Fibroblast of skin of scalp (primary cell): ENCODE measurements at regions not wholly inside any gene's neighbourhood (a gene's known extent, or its start where the extent isn't known, plus 50 kb on each side); places are given as distances from the start of the nearest gene placed in this dataset.
A peak's percentile ranks its signal among the peaks of the same experiment; 100 is the strongest.
"Not testable (repeated sequence)": the region's sequence is repeated elsewhere in the genome, so short reads cannot be mapped to it uniquely, and the experiment has no call there.

Source experiments
- DNase-seq: peaks from one replicate; pipeline ENCODE4 v3.0.0-alpha.2; 2013

DNA sequence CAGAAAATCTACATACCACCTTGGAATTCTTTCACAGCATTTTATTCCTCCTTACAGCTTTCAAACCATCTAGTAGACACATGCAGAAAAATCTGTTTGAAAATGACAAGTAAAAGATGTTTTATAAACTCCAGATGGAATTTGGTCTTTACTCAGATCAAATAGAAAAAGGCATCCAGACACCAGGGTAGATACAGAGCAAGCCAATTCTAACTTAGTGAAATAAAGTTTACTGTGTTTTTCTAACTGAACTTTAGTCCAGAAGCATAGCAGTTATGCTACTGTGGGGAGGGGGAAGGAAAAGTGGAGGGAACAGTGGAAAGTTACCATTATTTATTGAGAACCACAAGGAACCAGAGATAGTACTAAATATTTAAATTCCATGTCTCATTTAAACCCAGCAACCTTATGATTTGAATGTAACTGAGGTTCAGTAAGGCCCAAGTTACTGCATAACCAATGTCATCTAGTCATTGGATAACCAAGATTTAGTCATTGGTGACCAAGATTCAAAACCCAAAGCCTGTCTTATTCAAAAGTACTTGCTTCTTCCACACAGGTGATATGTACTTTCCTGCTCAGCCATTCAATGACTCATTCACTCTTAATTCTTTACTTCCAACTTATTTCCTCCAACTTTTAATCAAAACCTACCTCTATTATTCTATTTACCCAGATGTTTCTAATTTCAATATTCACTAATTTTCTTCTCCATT lies 57.7 kb downstream of the RAD51AP2 start:
- no peak for DNase-seq

GRCh38 chr2:17455343-17455742 lies 62.9 kb downstream of the RAD51AP2 start:
- no peak for DNase-seq

GRCh38 chr2:17446191-17446590 lies 72.0 kb downstream of the RAD51AP2 start:
- DNase-seq = not testable (repeated sequence)

DNA sequence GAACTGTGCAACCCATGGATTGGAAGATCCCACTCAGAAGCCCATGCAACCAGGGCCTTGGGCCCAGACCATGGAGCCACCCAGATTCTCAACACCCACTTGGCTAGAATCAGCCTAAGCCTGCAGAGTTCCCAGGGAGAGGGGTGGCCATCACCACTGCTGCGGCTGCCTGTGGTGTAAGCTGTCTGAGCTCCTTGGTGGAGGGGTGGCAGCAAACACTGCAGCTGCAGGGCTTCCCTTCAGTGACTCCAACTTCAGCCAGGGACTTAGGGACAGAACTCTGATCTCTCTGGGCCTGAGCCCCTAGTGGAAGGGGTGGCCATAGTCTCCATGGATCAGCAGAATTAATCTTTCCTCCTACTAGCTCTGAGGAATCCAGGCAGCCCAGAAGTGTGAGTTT lies 72.5 kb downstream of the RAD51AP2 start:
- DNase-seq = no peak

DNA sequence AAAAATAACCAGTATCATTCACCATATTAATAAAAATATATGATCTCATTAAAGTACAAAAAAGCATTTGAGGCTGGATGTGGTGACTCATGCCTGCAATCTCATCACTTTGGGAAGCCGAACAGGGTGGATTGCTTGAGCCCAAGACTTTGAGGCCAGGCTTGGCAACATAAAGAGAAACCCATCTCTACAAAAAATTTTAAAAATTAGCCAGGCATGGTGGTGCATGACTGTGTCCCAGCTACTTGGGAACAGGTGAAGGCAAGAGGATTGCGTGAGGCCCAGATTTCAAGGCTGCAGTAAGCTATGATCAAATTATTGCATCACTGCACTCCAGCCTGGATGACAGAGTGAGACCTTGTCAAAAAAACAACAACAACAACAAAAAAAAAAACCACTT lies 75.9 kb downstream of the RAD51AP2 start:
- DNase-seq = peak; percentile 52

DNA sequence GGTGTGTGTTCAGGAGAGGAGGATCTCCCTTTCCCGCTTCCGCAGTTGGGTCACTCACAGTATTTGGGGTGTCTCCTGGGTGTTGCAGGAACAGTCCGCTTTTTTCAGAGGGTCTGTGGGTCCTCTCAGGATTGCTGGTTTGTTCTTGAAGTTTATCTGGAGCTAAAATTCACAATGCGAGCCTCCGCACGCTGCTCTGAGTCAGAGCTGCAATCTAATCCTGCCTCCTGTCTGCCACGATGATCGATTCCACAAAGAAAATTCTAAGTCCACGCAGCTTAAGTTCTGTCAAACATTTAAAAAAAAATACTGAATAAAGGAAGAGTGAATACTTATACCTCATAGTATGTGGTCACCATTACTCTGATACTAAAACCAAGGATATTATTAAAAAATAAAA lies 76.5 kb downstream of the RAD51AP2 start:
- no peak for DNase-seq

GRCh38 chr2:17441055-17441771 lies 77.0 kb downstream of the RAD51AP2 start:
- DNase-seq = no peak

- no peak for DNase-seq
Observed at GRCh38 chr2:17430326-17430725, 87.9 kb downstream of the RAD51AP2 start.

DNA sequence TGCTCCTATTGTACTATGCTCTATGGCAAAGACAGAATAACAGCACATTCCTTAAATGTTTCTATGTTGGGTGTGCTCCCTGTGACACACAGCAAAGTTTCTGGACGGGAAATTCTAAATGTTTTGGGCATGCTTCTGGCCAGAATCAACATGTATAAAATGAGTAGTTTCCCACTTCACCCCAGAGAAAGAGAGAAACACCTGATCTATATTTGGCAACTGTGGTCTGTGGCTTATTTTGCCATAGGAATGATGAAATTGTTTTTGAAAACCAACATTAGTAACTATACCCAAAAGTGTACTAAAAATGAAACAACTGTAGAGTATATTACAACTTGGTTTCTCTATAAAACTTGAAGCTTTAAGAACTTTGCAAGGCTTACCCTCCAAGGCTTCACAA lies 89.1 kb downstream of the RAD51AP2 start:
- DNase-seq = peak; percentile 78

DNA sequence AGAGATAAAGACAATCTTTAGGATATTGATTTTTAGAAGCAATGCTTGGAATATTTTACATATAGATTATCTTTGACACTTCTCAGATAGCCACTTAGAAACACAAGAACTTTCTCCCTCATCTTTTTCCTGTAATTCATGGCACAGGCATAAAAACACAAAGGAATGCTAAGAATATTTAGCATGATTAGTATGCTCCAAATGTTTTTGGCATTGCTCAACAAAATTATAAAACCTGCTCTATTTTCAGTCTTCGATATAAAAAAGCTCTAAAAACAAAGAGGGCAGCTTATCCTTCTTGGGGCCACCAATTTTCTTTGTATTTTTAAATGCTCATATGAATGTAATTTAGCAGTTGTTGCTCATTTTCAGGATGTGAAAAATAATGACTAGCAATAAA lies 90.8 kb downstream of the RAD51AP2 start:
- no peak for DNase-seq

- DNase-seq = no peak
Observed at GRCh38 chr2:17426743-17427142, 91.5 kb downstream of the RAD51AP2 start.

- no peak for DNase-seq
Observed at GRCh38 chr2:17422061-17422460, 96.2 kb downstream of the RAD51AP2 start.

- peak; percentile 95 for DNase-seq
Observed at GRCh38 chr2:17416884-17417391, 101.3 kb downstream of the RAD51AP2 start.

- DNase-seq = peak; percentile 59
Observed at GRCh38 chr2:17413036-17413435, 105.2 kb downstream of the RAD51AP2 start.

DNA sequence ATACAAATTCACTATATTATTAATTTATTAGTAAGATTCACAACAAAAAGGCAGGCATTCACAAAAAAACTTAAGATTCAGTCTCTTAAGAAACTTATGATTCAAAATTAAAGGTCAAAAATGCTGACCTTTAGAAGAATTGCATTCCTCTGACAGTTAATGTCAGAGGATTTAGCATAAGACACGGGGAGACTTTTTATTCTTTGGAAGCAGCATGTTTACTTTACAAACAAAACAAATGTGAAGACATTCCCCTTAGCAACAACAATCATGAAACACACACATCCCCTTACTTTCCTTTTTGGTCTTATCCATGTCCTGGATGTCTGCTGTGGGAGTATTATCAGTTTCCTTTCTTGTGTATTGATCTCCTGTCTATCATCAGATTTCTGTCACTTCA lies 117.1 kb downstream of the RAD51AP2 start:
- DNase-seq = peak; percentile 14

- DNase-seq = no peak
Observed at GRCh38 chr2:17398770-17399169, 119.5 kb downstream of the RAD51AP2 start.

DNA sequence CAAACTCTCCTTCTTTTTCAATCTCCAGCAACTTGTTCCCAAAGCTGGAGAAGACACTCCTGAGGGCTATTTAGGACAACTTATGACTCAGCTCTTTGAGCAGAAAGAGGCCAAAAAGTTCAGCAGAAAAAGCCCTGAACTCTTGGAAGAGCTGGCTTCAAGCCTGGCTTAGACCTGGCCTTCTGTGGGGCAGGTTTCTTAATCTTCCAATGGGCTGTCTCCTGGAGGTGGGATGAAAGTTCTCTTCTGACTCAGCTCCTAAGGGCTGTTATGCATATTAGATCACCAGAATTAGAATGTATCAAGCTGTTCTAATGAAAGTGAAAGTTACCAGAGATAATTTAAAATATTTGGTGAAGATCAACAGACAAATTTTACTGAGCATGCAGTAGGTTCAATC lies 129.4 kb downstream of the RAD51AP2 start:
- peak; percentile 4 for DNase-seq

DNA sequence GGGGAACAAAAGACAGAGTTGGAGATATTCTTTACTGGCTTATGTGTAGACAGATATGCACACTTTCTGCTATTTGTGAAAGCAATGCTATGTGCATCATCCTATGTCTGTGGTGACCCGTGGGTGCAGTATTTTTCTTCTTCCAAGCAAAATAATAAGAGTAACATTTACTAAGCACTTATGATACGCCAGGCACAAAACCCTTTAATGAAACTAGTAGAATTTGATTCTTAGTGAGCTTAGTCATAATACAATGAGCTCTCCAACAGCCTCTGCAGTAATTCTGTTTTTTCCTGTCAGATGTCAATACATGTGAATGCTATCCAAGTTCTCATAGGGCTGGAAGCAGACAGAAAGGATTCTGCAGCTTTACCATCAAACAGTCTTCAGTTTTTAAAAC lies 130.6 kb downstream of the RAD51AP2 start:
- no peak for DNase-seq

DNA sequence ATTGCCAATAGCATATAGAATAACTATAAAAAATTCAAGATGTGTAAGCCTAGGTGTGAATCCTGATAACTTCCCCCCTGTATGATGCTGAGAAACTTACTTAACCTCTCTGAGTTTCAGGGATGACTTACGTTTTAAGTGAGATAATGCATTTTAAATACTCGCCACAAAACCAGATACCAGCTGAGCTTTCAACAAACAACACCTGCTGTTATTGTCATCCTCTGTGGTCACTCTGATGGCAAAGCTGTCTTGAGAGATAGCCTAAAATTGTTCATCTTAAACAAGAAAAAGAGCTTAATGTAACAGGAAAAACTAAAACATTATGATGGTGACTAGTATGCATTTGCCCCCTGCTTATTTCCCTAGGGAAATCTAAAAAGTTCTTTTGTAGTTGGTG lies 131.5 kb downstream of the RAD51AP2 start:
- DNase-seq = no peak

DNA sequence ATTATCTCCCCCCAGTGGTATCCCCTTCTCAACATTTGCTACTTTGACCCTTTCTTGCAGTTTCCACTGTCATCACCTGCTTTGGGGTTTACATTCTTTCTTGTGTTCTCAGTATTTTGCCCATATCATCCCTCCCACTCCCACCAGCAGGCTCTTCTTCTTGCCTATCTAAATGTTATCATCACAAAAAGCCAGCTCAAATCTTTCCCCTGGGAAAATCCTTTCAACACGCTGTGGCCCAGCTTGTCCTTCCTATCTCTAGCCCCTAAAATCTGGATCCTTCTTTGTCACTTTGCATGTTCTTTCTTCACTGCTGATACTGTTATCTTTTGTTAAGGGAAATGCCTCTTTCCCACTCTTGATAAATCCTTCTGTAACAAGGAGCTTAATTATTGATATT lies 138.2 kb downstream of the RAD51AP2 start:
- no peak for DNase-seq

GRCh38 chr2:17375262-17375661 lies 143.0 kb downstream of the RAD51AP2 start:
- DNase-seq = no peak

GRCh38 chr2:17373741-17374140 lies 144.5 kb downstream of the RAD51AP2 start:
- DNase-seq = peak; percentile 81

DNA sequence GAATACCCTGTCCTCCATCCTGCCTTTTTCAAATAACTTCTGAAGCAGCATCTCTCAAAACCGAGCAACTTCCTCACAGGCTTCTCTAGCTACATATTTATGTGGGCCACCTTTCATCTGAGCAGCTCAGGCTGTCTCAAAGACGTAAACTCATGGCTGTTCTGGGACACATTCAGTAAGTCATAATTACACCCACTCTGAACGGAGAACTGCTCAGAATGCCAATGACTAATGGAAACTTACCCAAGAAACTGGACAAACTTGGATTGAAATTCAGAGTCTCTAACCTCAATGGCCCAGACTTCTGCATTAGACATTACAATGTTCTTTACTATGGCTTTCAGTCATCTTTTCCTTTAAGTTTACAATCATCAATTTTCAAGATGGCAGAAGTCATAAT lies 145.2 kb downstream of the RAD51AP2 start:
- peak; percentile 50 for DNase-seq

DNA sequence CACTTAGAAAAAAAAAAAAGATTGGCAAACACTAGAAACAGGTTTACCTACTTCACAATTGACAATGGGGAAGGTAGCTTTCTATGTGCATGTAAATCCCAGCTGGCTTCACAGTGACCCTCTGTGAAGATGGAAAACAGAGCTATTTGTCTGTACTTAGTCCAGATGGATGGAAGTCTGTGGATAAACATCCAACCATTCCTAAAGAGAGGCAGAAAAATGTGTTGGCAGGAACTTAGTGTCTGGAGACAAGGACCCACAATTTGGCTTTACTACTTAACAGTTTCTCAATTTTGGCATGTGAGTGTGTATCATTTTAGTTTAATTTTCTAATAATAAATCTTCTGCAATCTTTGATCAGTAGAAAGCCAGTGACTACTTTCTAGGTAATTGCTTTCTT lies 154.4 kb downstream of the RAD51AP2 start:
- no peak for DNase-seq
